NCI-H2029 treated with DMSO at 0.1 percent for 48 hours (cell line): ENCODE measurements at regions not wholly inside any gene's neighbourhood (a gene's known extent, or its start where the extent isn't known, plus 50 kb on each side); places are given as distances from the start of the nearest gene placed in this dataset.

Experiments
- DNase-seq: peaks from one replicate; lab custom pipeline; 2025; lab: John Stamatoyannopoulos, UW

DNA sequence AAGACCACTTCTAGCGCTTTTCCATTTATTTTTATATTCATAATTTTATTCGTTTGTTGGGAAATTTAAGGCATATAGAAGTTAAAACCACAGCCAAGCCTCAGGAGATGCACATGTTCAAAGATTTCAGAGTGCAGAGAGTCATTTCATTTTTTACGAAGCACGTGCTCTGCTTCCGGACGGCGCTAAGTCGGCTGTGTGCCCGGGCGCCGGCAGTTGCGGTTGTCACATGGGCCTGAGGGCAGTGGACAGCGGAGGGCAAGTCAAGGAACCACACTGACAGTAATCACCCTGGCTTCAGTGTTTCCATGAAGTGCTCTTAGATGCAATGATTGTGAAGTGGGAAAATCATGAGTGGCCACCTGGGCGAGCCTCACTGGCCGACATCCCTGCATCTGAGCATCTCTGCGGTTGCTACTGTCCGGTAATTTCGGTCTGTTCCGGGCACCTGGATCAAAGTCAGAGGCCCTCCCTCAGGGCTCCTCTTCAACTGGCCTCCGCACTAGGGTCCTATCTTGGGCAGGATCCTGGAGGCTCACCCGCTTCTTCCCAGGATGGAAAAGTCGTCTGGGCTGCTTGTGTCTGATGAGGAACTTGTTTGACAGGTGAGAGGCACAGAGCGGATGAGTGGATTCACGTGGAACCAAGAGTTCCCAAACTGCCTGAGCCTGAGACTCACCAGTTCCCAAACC is 90.8 kb downstream of the DACT2 start:
- no peak for DNase-seq

DNA sequence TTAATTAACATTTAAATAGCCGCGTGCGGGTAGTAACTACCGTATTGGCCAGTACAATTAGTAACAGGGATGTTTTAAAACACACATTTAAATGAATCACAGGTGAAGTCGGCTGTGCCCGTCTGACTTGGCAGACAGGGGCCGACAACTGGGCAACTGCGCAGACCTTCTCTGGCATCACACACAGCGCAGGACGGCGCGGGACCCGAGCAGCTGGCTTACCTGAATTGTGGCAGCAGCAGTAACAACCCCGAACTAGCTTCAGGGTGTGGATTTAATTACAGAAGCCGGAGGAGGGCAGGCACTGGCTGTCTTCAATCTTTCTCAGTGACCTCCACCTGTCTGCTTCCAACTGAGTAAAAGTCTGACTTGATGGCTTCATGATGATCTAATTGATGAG is 91.7 kb downstream of the DACT2 start:
- DNase-seq, result no peak

DNA sequence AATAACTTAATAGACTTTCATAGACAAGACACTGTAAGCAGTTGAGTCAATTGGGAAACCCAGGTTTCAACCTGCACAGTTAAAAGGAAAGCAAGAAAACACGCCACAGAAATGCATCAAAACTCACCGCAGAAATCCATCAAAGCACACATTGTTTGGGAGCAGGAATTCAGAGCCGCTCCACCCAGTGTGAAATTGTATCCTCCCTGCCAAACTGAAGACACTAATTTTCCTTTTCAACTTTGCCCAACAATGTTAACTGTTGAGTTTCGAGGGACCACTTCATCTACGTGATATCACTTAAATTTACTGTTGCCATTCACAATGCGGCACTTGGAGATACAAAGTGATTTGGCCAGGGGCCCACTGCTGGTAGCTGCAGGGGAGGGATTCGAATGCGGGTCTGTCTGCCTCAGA is 92.7 kb downstream of the DACT2 start:
- no peak for DNase-seq

DNA sequence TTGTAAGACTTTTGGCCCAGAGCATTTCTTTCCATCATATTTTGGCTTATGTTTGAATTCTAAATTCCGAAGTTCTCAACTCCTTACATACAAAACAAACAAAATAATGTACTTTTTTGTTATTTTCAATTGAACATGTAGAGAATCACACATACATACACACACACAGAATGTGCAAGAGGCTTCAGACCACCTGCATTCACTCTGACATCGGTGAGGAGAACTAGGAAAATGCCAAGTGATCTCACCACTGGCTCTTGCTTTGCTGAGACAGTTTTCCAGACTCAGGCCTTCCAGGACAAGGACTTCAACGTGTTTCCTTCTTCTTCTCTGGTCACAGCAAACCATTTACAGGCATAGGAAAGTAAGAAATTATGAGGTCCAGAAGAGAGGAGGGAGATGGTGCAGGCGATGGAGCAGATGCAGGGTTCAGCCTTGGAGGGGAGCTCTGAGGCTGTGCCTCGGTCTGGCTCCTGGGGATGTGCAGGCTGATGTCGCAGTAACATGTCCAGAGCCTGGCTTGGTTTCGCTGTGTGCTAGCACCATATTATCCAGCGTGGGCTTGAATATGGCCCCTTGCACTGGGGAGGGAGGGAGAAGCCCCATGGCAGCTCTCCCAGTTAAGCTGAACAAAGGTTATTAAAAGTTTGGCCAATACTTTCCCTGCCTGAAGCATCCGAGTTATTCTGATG is 93.4 kb downstream of the DACT2 start:
- DNase-seq, result no peak

DNA sequence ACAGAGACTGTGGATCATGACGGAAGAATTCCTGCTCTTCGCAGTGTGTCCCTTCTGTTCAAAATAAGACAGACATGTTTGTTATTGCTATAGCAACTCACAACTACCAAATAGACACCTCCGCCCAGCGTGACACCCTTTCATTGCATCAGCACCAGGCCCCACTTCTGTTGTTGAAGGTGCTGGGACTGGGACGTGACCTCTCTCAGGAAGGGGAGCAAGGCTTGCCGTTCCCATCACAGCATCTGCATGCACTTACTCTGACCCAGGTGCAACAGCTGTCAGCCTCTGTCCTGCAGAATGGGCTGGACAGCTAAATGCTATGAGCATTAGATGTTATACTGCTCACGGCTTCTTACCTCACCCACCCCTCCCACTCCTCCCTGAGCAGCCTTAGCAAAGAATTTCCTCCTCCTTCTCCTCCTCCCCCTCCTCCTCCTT is 94.1 kb downstream of the DACT2 start:
- no peak for DNase-seq

DNA sequence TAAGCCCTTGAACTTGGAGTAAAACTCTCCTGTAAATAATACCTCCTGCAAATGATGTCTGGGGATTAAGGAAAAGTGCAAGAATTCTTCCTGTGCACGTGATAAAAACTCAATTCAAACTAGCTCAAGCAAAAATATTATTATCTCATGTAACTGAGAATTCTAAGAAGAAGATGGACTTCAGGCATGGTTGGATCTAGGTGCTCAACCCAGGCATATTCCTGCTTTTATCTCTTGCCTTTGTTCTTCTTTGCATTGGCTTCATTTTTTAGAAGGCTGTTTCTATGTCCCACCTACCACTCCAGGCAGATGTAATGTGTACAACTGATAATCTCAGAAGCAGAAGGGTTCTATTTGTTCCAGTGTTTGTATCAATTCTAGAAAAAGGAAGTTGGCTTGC is 95.8 kb downstream of the DACT2 start:
- no peak for DNase-seq

DNA sequence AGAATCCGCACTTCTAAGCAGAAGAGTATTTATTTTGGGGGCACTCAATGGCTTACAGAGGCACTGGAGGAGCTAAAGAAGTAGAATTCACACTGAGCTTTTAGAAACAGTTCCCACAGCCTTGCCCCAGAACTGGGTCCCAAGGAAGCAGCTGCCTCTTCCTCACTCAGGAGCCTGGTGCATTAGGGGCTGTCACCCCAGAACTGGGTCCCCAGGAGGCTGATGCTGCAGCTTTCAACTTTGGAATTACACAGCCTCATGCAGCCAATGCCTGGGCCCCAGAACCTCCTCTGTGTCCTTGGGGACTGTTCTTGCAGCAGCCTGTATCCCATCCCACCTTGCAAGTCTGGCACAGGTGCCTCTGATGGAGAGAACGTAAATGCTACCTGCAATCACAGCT is 96.4 kb downstream of the DACT2 start:
- DNase-seq, result no peak

DNA sequence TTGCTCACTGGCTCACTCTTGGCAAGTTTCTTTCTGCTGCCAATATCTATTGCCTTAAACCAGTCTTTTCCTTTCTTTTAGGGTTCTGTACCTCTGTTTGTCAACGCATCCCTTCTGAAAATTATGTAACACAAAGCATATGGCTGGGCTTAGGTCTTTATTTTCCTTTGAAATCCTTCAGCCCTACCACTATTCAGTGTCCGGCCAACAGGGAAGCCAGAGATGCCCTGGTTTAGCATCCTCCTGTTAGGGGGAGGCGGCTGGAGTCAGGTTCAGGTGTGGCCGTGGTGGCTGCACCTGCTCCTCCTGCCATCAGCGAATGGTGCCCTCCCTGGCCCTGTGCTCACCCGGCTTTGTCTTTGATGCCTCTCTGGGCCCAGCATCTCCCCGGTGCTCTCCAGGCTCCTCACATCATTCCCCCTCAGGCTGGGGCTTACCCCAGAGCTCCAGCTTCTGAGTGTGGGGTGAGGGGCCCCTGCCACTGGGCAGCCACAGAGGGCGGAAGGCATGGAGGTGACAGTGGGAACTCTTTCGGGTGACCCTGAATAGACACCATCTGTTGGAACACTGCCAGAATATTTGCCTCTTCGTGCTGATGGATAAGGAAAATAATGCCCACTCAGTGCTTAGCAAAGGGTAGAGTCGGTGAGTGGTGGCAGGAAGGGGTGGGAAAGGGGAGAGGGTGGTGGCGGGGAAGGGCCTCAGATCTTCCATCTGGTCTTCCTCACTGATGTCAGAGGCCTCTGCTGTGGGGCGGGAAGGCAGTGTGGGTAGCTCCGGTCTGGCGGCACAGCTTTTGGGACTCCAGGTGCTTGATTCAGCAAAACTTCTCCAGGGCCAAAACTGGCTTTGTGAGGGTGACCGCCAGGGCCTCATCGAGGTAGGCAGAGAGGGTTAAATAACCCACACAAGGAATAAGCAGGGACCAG is 97.2 kb downstream of the DACT2 start:
- DNase-seq, result no peak

DNA sequence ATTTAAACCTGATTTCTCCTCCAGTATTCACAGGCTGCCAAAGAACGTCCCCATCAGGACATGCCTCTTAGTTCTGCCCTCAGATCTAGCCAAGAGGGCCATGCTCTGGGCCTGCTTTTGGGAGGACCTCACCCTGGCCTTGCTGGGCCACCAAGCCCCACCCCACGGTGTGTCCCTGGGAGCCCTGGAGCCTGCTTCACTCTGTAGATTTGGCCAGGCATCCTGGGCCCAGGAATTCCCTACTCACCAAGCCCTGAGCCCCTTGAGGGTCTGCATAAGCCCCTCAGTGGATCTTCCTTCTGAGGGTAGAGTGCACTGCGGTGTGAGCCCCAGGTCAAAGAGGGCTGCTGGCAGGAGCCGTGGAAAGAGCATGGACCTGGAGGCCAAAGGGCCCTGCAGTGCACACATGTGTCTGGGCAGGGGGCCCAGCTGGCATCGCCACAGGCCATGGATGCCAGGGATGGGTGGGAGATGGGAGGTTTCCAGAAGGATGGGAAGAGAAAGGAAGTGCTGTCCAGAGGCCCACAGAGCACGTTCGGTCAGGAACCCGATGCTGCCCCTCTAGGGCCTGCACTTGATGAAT is 98.0 kb downstream of the DACT2 start:
- no peak for DNase-seq

DNA sequence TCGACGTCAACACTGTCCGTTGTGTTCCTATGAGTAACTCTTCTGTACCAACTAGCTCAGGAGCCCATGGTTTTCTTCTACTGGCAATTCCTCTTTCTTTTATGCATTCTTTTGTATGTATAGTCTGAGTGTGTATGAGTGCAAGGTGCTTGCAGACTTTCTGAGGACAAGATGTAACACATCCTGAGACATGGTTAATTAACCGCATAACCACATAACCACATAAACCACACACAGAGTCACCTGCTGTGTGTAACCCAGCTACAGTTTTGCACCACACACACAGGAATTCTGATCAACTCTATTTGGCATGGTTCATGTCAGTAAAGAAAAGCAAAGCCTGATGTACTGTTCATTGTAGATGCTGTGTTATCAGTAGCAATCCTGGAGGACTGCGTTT is 98.6 kb downstream of the DACT2 start:
- DNase-seq, result no peak

DNA sequence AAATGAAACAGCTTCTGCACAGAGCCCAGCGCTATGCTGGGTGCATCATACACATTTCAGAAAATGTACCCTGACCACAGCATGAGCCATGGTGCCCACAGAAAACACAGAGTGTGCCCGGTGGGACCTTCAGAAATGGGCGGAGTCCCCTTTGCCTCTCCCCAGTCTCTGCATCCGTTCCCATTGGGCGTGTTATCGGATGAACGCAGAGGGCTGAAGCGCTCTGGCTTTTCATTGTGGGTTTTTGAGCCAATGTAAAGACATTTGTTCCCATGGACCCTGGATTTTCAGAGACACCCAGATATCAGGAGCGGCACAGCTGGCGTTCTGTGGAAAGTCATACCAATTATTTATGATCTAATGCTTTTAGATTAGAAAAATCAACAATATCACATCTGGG is 99.8 kb downstream of the DACT2 start:
- DNase-seq, result no peak

DNA sequence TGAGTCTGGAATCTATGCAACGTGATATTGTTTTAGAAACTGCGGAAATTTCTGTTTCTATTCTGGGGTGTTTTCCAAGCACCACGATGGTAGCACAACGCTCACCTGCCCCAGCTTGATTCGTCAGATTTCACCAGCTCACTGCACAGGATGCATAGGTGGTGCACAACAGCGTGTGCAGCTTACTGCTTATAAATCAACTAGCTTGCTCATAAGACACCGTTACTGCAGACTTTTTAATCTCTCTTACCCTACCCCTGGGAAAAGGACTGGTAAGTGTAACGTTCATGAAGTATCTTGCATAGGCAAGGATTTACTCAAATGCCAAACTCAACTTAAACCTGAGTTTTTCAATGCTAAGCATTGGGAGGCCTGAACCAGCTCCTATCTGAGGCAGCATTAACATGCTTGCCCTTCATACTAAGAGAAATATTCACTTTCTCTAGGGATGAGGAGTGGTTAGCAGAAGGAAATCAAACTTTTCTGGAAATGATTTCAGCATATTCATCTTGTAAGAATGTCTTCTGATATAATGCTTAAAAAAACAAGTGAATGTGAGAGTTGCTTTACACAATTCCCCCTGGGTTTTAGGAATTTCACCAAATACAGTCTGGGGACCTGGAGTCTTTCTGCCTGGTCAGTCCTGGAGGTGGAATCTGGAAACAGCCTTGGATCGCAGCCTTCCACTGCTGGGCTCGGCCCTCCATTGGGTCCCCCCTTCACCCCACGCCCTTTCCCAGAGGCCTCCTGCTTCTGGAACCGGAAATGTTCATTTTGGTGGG is 100.6 kb downstream of the DACT2 start:
- no peak for DNase-seq

DNA sequence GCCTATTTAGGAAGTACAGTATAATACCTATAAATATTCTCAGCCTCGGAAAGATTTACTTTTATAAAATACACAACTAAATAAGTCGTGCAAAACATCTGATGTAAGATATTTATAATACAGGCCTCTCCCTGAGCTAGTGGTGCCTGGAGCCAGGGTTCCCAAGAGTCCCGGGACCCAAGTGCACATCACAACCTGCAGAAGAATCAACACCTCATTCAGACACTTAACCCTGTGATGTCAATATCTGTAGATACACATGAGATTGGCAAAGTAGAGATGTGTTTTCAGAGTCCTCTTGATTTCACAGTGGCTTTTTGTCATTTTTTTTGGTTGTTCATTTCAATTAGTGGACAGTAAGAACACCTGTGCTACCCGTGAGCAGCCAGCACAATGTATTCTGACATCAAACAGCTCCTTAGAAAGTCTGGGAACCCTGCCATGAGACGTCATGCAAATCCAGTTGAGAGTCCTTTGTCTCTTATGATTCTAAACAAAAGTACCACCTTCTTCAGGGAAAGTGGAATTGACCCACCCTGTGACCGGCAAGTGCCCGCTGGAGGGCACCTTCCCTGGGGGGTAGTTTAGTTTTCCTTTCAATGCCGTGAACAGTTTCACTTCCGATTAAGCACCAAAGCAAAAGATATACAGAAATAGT is 101.6 kb downstream of the DACT2 start:
- DNase-seq, result peak; percentile 91

DNA sequence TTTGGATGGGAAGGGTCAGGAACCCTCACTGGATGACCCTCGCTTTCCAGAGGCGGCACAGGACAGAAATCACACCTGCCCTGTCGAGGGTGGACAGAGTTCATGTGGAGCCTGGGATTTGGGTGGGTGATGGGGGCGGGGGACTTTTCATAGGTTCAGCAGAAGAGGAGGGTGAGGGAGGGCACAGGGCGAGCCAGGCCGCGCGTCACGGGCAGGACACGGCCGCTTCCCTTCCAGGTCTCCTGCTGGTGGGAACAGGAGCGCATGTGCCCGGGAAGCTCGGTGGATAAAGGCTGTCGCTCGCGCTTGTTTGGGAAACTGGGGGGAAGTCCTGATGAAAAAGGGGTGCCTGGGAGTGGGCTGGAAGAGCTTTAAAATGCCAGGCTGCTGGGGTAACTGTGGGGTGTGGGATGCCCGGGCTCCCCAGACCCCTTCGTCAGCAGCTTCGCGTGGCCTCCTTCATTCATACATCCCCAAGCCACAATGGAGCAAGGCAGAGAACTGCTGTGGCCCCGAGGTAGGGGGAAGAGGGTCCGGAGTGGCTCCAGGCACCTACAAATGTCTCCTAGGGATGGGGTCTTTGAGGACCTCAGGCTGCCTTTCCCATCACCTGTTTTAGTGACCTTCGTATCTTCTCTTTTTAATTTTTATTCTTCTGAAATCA is 102.2 kb downstream of the DACT2 start:
- no peak for DNase-seq

DNA sequence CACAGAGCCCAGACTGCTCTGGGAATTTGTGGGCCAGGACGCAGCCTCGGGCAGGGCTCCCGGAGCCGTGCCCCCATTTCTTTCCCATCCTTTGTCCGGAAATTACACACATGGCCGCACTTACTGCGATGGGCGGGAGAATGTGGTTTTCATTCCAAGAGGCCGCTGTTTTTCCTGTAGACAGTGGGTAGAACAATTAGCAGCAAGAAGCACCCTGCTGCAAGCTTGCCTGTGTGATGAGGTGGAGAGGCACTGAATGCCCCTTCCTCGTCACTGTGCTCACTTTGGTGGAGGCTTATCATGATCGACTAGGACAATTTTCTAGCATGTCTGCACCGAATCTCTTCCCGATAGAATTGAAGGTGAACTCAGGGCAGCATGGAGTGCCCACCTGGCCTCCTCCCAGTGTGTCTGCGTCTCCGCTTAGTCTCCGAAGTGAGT is 102.8 kb downstream of the DACT2 start:
- no peak for DNase-seq

DNA sequence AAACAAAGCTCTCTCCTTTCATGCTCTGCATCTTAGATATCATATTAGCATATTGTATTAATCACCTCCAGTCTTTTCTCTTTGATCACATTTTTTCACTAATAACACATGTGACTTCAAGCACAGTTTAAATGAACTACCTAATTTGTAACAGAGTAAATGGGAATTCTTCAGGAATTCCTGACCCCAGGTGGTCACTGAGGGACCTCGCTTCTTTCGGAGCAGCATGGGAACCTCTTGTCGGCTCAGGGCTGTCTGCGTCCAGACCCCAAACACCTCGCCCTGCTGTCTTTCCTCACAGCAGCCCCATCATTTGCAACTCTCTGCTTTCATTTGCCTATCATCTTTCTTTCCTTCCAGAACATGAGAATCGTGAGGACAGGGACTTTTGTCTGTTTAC is 103.5 kb downstream of the DACT2 start:
- no peak for DNase-seq

DNA sequence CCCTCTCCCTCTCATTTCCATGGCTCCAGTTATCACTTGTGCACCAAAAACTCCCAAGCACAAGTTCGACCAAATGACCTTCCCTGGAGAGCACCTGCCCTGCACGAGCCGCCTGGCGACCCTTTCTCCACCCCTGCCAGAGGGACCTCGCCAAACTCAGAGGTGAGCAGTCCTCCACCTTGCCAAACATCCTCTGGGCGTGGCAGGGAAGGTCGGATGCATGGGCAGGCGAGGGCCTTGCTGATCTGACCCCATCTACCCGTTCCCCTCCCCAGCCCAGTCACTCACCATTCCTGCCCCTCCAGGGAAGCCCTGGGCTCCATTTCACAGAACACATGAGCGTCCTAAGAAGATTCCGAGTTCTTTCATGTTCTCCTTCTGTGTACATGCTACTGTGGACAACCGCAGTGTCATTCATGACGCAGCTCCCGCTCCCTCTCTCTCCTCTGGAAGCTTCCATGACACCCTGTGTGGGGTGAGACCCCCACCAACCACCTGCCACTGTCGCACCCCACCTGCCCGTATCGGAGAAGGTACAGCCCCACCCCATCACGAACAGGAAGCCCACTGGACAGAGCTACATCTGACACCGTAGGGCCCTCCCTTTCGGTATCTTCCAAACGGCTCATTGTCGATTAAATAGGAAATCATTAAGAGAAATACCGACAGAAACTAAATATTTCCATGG is 104.3 kb downstream of the DACT2 start:
- DNase-seq, result no peak

DNA sequence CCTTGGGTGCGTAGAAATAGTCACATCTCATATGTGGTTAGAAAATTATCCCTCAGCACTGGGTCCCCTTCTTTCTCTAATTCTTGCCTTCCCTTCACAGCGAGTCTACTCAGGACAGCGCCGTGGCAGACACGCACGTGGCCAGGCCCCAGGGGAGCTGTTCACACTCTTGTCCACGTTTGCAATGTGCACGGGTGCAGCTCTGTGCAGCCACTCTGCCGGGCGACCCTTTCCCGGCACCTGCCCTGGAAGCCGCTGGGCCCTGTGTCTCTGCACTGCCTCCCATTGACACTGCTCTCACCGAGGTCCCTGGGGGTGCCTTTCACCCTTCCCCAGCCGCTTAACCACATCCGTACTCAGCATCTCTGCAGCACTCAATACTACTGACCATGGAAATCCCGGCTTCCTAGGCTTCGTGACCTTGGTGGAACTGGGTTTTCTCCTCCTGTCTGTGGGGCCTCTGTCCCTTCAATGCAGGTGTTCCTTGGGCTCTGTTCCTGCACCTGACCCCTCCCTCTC is 104.9 kb downstream of the DACT2 start:
- no peak for DNase-seq

DNA sequence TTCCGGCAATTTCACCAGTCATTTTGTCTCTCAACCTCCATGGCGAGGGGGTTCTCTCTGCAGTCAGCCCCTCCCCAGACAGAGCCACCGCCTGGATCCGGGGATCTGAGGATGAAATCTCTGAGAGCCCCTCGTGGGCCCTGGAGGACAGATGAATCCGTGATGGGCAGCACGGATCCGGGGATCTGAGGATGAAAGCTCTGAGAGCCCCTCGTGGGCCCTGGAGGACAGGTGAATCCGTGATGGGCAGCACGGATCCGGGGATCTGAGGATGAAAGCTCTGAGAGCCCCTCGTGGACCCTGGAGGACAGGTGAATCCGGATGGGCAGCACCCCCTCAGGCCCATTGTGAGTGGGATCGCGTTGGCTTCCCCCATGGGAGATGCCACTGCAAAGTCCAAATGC is 106.5 kb downstream of the DACT2 start:
- no peak for DNase-seq

DNA sequence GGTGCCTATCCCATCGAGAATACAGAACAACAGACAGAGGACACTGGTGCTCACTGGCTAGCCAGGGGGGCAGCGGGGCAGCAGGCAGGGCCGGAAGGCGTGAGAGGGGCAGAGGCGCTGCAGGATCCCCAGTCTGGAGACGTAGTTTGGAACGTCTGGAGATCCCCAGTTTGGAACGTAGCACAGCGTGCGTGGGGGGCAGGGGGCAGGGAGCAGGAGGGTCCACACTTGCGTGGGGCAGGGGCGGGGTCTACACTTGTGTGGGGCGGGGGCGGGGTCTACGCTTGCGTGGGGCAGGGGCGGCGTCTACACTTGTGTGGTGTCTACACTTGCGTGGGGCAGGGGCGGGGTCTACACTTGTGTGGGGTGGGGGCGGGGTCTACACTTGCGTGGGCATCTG is 107.2 kb downstream of the DACT2 start:
- no peak for DNase-seq
